ENCODE measurements at regions not wholly inside any gene's neighbourhood (a gene's known extent, or its start where the extent isn't known, plus 50 kb on each side); places are given as distances from the start of the nearest gene placed in this dataset.

DNA sequence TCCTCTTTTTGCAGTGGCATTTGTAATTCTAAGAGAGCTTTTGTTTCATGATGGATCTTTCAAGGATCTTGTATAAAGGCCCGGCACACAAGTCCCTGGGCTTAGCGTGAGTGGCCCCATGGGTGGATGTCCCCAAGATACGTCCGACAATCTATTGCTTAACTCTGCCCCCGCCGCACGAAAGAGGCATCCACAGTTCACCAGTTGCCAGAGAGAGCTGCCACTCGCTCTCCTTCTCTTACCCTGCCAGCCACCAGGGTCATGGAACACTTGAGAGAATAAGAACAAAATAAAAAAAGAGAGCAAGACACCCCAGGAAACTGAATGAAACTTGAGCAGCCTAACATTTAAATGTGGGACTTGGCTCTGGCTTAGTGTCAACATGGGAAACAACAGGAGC, 92.3 kb downstream of the CTAGE1 start:
- Histone ChIP-seq H3K56ac (ENCODE audit: low read length) (no peak overlapping the region), H3K4me2 (ENCODE audit: low read length) (no peak overlapping the region), H4K5ac (ENCODE audit: low read length) (no peak overlapping the region), H3K4me3 (ENCODE audit: low read length) (no peak overlapping the region), H3K36me3 (ENCODE audit: control insufficient read depth, insufficient read depth, low read length) (no peaks in the 10 kb centered on the region), H3K4me1 (ENCODE audit: control insufficient read depth, low read depth, low read length) (no peaks in the 10 kb centered on the region), H3K23ac (ENCODE audit: low read length) (no peak overlapping the region), H2BK15ac (replicated peaks; ENCODE audit: low read depth) (no peak overlapping the region), H3K4ac (ENCODE audit: low read depth, low read length) (no peak overlapping the region), H2BK5ac (ENCODE audit: low read length) (no peak overlapping the region), H3K79me1 (ENCODE audit: low read length) (no peaks in the 10 kb centered on the region), H4K8ac (ENCODE audit: low read depth, low read length) (no peak overlapping the region), H3K9ac (ENCODE audit: low read length) (no peak overlapping the region), H2BK120ac (ENCODE audit: low read depth, low read length) (no peak overlapping the region), H2AK5ac (ENCODE audit: low read length) (no peak overlapping the region), H3K27ac (ENCODE audit: low read depth, low read length) (no peak overlapping the region), H3K27me3 (ENCODE audit: insufficient read depth, low read length, poor library complexity) (no peaks in the 10 kb centered on the region), H3K79me2 (ENCODE audit: control insufficient read depth, insufficient read depth, low read length) (no peaks in the 10 kb centered on the region), H3K18ac (ENCODE audit: low read length) (no peak overlapping the region)
- no CpG with 5 or more reads among the region's 8 CpGs for WGBS (ENCODE audit: extremely low coverage, insufficient coverage, low lambda C conversion rate)
- DNase-seq, result no peak

DNA sequence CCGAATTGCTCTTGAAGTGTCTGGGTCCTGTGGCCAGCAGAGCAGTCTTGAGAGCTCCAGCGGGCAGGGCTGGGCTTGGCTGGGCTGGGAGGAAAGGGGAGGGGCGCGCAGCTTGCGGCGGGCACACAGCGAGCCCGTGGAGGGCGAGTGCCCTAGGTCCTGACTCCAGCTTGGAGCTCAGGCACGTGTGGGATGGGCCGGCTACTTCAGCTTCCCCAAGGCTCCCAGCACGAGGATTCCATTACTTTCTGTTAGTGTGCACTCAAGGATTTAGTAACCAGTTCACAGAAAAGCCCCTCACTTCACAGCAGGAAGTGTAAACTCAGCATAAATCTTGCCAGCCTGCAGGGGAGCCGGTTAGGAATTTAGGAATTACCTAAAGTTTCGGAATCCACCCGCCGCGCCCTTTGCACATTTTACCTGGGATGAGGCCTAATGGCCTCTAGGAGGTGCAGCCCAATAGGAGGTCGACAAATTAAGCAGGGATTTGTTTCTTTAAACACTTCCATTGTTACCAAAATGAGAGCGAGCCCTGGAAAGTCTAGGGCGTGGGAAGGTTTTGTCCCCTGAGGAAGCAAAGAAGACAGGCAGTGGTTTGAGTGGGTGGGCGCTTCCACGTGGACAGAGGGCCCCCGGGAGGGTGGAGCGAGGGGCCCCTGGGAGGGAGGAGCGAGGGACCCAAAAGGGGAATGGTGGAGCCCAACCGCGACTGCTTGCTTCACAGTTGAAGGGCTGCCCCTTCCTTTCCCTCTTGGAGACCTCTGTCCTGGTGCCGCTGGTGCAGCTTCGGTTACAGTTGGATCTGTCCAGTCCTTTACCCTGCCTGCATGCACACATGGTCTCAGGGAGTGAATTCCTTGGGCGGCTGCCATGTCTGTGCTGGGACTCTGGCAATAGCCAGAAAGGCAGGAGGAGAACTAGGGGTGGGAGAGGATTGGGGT, 93.3 kb downstream of the CTAGE1 start:
- Histone ChIP-seq H4K8ac (ENCODE audit: low read depth, low read length) (no peak overlapping the region), H3K56ac (ENCODE audit: low read length) (peak overlapping the region; percentile 80), H3K27me3 (ENCODE audit: insufficient read depth, low read length, poor library complexity) (no peaks in the 10 kb centered on the region), H3K79me1 (ENCODE audit: low read length) (no peaks in the 10 kb centered on the region), H4K5ac (ENCODE audit: low read length) (no peak overlapping the region), H3K27ac (ENCODE audit: low read depth, low read length) (no peak overlapping the region), H3K79me2 (ENCODE audit: control insufficient read depth, insufficient read depth, low read length) (no peaks in the 10 kb centered on the region), H3K4ac (ENCODE audit: low read depth, low read length) (no peak overlapping the region), H3K23ac (ENCODE audit: low read length) (no peak overlapping the region), H3K4me3 (ENCODE audit: low read length) (peak overlapping the region; percentile 6), H3K4me1 (ENCODE audit: control insufficient read depth, low read depth, low read length) (no peaks in the 10 kb centered on the region), H2AK5ac (ENCODE audit: low read length) (no peak overlapping the region), H3K4me2 (ENCODE audit: low read length) (peak overlapping the region; percentile 58), H2BK120ac (ENCODE audit: low read depth, low read length) (no peak overlapping the region), H2BK5ac (ENCODE audit: low read length) (no peak overlapping the region), H3K9ac (ENCODE audit: low read length) (peak overlapping the region; percentile 54), H3K36me3 (ENCODE audit: control insufficient read depth, insufficient read depth, low read length) (no peaks in the 10 kb centered on the region), H2BK15ac (replicated peaks; ENCODE audit: low read depth) (no peak overlapping the region), H3K18ac (ENCODE audit: low read length) (no peak overlapping the region)
- peak; percentile 84 for DNase-seq
- no CpG with 5 or more reads among the region's 30 CpGs for WGBS (ENCODE audit: extremely low coverage, insufficient coverage, low lambda C conversion rate)

DNA sequence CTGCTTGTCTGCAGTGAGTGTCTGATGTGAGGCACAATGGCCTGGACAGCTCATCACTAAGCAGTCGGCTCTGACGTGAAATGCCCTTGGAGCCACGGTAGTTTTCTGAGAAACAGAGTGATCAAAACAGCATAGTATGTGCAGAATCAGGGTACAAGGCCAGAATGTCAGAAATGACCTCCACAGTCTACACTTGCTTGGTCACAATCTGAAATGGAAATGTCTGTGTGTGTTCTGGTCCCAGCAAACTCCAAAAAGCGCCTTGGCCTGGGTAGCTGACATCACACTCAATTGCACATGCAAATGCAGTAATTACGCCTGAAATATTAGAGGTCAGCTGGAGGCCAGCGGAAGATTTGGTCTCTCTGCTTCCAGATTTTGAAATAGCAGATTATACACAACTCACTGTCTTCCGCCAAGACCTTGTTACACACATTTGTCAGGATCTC, 95.4 kb downstream of the CTAGE1 start:
- Histone ChIP-seq H2BK5ac (ENCODE audit: low read length) (no peak overlapping the region), H3K79me1 (ENCODE audit: low read length) (no peaks in the 10 kb centered on the region), H2BK15ac (replicated peaks; ENCODE audit: low read depth) (no peak overlapping the region), H3K79me2 (ENCODE audit: control insufficient read depth, insufficient read depth, low read length) (no peaks in the 10 kb centered on the region), H3K36me3 (ENCODE audit: control insufficient read depth, insufficient read depth, low read length) (no peaks in the 10 kb centered on the region), H3K27me3 (ENCODE audit: insufficient read depth, low read length, poor library complexity) (no peaks in the 10 kb centered on the region), H3K27ac (ENCODE audit: low read depth, low read length) (no peak overlapping the region), H3K4ac (ENCODE audit: low read depth, low read length) (no peak overlapping the region), H3K4me1 (ENCODE audit: control insufficient read depth, low read depth, low read length) (no peaks in the 10 kb centered on the region), H3K9ac (ENCODE audit: low read length) (no peak overlapping the region), H3K4me2 (ENCODE audit: low read length) (no peak overlapping the region), H3K18ac (ENCODE audit: low read length) (no peak overlapping the region), H3K23ac (ENCODE audit: low read length) (no peak overlapping the region), H2AK5ac (ENCODE audit: low read length) (no peak overlapping the region), H2BK120ac (ENCODE audit: low read depth, low read length) (no peak overlapping the region), H4K5ac (ENCODE audit: low read length) (no peak overlapping the region), H3K56ac (ENCODE audit: low read length) (no peak overlapping the region), H3K4me3 (ENCODE audit: low read length) (no peak overlapping the region), H4K8ac (ENCODE audit: low read depth, low read length) (no peak overlapping the region)
- DNase-seq, result no peak
- WGBS (ENCODE audit: extremely low coverage, insufficient coverage, low lambda C conversion rate), result no CpG with 5 or more reads among the region's 7 CpGs

- H3K4me3 ChIP-seq (ENCODE audit: low read length), result no peak overlapping the region
- no peak overlapping the region for H4K8ac ChIP-seq (ENCODE audit: low read depth, low read length)
- no peaks in the 10 kb centered on the region for H3K27me3 ChIP-seq (ENCODE audit: insufficient read depth, low read length, poor library complexity)
- H3K36me3 ChIP-seq (ENCODE audit: control insufficient read depth, insufficient read depth, low read length), result no peaks in the 10 kb centered on the region
- no peaks in the 10 kb centered on the region for H3K79me1 ChIP-seq (ENCODE audit: low read length)
- no peak overlapping the region for H3K56ac ChIP-seq (ENCODE audit: low read length)
- no peak for DNase-seq
- no CpG with 5 or more reads among the region's 3 CpGs for WGBS (ENCODE audit: extremely low coverage, insufficient coverage, low lambda C conversion rate)
- H3K9ac ChIP-seq (ENCODE audit: low read length), result no peak overlapping the region
- no peaks in the 10 kb centered on the region for H3K4me1 ChIP-seq (ENCODE audit: control insufficient read depth, low read depth, low read length)
- H3K23ac ChIP-seq (ENCODE audit: low read length), result no peak overlapping the region
- H4K5ac ChIP-seq (ENCODE audit: low read length), result no peak overlapping the region
- H3K27ac ChIP-seq (ENCODE audit: low read depth, low read length), result no peak overlapping the region
- H3K4ac ChIP-seq (ENCODE audit: low read depth, low read length), result no peak overlapping the region
- H2BK5ac ChIP-seq (ENCODE audit: low read length), result no peak overlapping the region
- H3K4me2 ChIP-seq (ENCODE audit: low read length), result no peak overlapping the region
- H3K79me2 ChIP-seq (ENCODE audit: control insufficient read depth, insufficient read depth, low read length), result no peaks in the 10 kb centered on the region
- H2BK15ac ChIP-seq (replicated peaks; ENCODE audit: low read depth), result no peak overlapping the region
- no peak overlapping the region for H2AK5ac ChIP-seq (ENCODE audit: low read length)
- no peak overlapping the region for H3K18ac ChIP-seq (ENCODE audit: low read length)
- no peak overlapping the region for H2BK120ac ChIP-seq (ENCODE audit: low read depth, low read length)
Observed at GRCh38 chr18:22320771-22321170, 96.9 kb downstream of the CTAGE1 start.

DNA sequence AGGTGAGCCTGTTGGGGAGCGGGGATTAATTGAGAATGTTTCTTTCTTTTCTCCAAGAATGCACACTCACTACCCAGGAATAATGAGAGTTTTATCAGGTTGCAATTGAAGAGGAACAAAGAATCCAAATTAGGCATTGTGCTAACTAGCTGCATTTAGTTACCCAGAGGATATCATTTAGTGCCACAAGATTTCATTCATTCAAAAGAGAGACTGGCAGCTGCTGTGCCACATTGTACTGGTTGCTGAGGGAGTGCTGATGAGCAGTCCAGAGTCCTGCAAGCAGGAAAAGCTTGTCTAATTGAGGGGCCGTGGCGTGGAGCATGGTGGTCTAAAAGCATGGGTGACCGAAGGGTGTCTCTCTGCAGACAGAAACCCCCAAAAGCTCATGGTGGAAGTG, 97.6 kb downstream of the CTAGE1 start:
- H3K4me1 ChIP-seq (ENCODE audit: control insufficient read depth, low read depth, low read length), result no peaks in the 10 kb centered on the region
- no peak for DNase-seq
- H3K23ac ChIP-seq (ENCODE audit: low read length), result no peak overlapping the region
- no peak overlapping the region for H2BK5ac ChIP-seq (ENCODE audit: low read length)
- H2BK120ac ChIP-seq (ENCODE audit: low read depth, low read length), result no peak overlapping the region
- no peak overlapping the region for H4K8ac ChIP-seq (ENCODE audit: low read depth, low read length)
- H3K27ac ChIP-seq (ENCODE audit: low read depth, low read length), result no peak overlapping the region
- H4K5ac ChIP-seq (ENCODE audit: low read length), result no peak overlapping the region
- no peaks in the 10 kb centered on the region for H3K79me2 ChIP-seq (ENCODE audit: control insufficient read depth, insufficient read depth, low read length)
- H3K27me3 ChIP-seq (ENCODE audit: insufficient read depth, low read length, poor library complexity), result no peaks in the 10 kb centered on the region
- no peak overlapping the region for H3K9ac ChIP-seq (ENCODE audit: low read length)
- H3K4me2 ChIP-seq (ENCODE audit: low read length), result no peak overlapping the region
- no peaks in the 10 kb centered on the region for H3K36me3 ChIP-seq (ENCODE audit: control insufficient read depth, insufficient read depth, low read length)
- H3K4me3 ChIP-seq (ENCODE audit: low read length), result no peak overlapping the region
- H2AK5ac ChIP-seq (ENCODE audit: low read length), result no peak overlapping the region
- no peak overlapping the region for H3K18ac ChIP-seq (ENCODE audit: low read length)
- no peak overlapping the region for H3K4ac ChIP-seq (ENCODE audit: low read depth, low read length)
- no peaks in the 10 kb centered on the region for H3K79me1 ChIP-seq (ENCODE audit: low read length)
- H3K56ac ChIP-seq (ENCODE audit: low read length), result no peak overlapping the region
- no CpG with 5 or more reads among the region's 4 CpGs for WGBS (ENCODE audit: extremely low coverage, insufficient coverage, low lambda C conversion rate)
- H2BK15ac ChIP-seq (replicated peaks; ENCODE audit: low read depth), result no peak overlapping the region

All from mesendoderm (in vitro differentiated cells).